ENCODE measurements at regions not wholly inside any gene's neighbourhood (a gene's known extent, or its start where the extent isn't known, plus 50 kb on each side); places are given as distances from the start of the nearest gene placed in this dataset.

DNA sequence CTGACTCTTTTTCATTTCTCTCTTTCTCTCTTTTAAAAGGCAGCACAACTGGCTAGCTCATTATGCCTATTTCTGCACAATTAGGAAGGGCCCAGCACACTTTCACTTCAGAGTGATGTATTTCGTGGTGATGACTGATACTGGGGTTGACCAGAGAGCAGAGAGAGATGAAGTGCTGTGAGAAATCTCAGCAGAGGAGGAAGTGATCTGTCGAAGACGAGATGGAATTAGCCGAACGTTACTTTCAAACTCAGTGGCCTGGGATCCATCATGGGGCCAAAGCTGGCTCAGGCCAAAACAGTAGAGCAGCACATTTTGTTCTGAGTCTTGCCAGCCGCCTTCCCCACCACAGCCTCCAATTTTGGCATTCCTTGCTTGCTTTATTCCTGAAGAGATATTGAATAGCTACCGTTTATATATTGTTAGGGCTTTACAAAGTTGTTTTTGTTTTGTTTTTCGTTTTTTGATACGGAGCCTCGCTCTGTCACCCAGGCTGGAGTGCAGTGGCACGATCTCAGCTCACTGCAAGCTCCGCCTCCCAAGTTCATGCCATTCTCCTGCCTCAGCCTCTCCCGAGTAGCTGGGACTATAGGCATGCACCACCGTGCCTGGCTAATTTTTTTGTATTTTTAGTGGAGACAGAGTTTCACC lies 213.2 kb upstream of the ECI2 start:
- TF ChIP-seq PAX5 (IDR thresholded peaks at IDR 0.05; ENCODE audit: insufficient read depth, low read length, severe bottlenecking): no peak
- no peak for TF ChIP-seq TAF1 (IDR thresholded peaks at IDR 0.05; ENCODE audit: low read depth, low read length)
- TF ChIP-seq POLR2A (IDR thresholded peaks at IDR 0.05; ENCODE audit: low read depth, low read length): no peak
- no peak for TF ChIP-seq POU2F2 (IDR thresholded peaks at IDR 0.05; ENCODE audit: low read depth, low read length)
- TF ChIP-seq POLR2AphosphoS5 (IDR thresholded peaks at IDR 0.05; ENCODE audit: low read depth, low read length): no peak
- TF ChIP-seq SPI1 (IDR thresholded peaks at IDR 0.05; ENCODE audit: low read depth, low read length): peak; percentile 76
- no peak for FAIRE-seq
- peak; percentile 31 for DNase-seq (ENCODE audit: insufficient read length, low spot score)

DNA sequence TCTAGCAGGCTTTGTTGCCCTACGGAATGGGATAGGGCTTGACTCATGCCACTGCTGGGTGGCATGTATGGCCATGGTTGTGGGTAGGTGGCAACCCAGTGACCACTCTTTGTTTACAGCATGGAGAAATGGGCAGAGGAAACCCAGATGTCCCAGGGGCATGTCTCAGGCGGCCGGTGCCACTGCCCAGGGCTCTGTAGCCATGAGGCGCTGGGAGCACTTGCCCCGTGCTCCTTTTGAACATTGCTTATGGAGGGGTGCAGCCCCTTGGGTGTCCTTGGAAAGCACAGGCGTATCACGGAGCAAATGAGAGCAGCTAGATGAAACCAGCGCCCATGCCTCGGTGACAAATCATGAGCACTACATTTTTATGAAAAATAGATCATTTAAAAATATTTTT lies 212.5 kb upstream of the ECI2 start:
- DNase-seq (ENCODE audit: insufficient read length, low spot score): no peak
- no peak for FAIRE-seq
- no peak for TF ChIP-seq POLR2AphosphoS5 (IDR thresholded peaks at IDR 0.05; ENCODE audit: low read depth, low read length)
- no peak for TF ChIP-seq POLR2A (IDR thresholded peaks at IDR 0.05; ENCODE audit: low read depth, low read length)
- no peak for TF ChIP-seq SPI1 (IDR thresholded peaks at IDR 0.05; ENCODE audit: low read depth, low read length)
- no peak for TF ChIP-seq PAX5 (IDR thresholded peaks at IDR 0.05; ENCODE audit: insufficient read depth, low read length, severe bottlenecking)
- no peak for TF ChIP-seq POU2F2 (IDR thresholded peaks at IDR 0.05; ENCODE audit: low read depth, low read length)
- no peak for TF ChIP-seq TAF1 (IDR thresholded peaks at IDR 0.05; ENCODE audit: low read depth, low read length)

DNA sequence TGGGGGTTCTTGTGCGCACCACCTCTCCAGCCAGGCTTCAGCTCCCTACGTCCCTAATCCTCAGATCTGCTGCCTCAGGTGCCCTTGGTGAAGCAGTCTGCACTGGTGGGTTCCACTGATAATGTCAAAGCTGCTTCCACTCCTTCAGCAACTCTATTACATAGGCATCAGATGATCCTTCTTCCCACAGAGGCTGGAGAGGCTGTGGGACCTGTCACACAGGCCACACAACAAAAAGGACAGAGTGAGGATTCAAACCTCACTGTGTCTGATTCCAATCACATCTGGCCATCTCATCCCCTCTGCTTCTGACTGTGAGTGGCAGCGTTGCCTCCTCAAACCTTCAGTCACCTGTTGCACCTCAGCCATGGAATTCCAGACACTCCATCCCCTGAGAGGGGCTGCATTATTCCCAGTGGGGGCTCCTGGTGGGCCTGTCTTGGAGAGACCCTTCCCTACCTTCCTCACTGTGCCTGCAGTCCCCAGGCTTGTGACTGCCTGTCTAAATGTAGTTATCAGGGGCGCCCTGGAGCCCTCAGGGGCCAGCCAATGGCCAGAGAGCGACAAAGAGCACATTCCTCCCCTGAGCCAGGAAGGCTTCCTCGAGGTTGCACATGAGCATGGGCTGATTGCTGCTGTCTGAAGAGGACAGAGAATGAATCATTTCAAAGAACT lies 211.4 kb upstream of the ECI2 start:
- FAIRE-seq (no peak), DNase-seq (ENCODE audit: insufficient read length, low spot score) (no peak)
- TF ChIP-seq POU2F2 (IDR thresholded peaks at IDR 0.05; ENCODE audit: low read depth, low read length) (no peak), SPI1 (IDR thresholded peaks at IDR 0.05; ENCODE audit: low read depth, low read length) (no peak), PAX5 (IDR thresholded peaks at IDR 0.05; ENCODE audit: insufficient read depth, low read length, severe bottlenecking) (no peak), POLR2AphosphoS5 (IDR thresholded peaks at IDR 0.05; ENCODE audit: low read depth, low read length) (no peak), POLR2A (IDR thresholded peaks at IDR 0.05; ENCODE audit: low read depth, low read length) (no peak), TAF1 (IDR thresholded peaks at IDR 0.05; ENCODE audit: low read depth, low read length) (no peak)

DNA sequence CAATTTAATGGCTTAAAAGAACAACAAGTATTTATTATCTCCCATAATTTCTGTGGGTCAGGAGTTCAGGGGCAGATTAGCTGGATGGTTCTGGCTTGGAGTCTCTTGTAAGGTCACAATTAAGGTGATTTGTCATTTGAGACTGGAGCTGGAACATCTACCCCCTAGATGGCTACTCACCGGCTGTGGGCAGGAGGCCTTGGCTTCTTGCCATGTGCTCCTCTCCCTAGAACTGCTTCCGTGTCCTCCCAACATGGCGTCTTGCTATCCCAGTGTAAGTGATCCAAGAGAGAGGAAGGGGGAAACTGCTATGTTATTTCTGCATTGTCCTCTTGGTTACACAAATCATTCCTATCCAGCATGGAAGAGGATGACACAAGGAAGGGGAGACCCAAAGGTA lies 210.2 kb upstream of the ECI2 start:
- no peak for DNase-seq (ENCODE audit: insufficient read length, low spot score)

DNA sequence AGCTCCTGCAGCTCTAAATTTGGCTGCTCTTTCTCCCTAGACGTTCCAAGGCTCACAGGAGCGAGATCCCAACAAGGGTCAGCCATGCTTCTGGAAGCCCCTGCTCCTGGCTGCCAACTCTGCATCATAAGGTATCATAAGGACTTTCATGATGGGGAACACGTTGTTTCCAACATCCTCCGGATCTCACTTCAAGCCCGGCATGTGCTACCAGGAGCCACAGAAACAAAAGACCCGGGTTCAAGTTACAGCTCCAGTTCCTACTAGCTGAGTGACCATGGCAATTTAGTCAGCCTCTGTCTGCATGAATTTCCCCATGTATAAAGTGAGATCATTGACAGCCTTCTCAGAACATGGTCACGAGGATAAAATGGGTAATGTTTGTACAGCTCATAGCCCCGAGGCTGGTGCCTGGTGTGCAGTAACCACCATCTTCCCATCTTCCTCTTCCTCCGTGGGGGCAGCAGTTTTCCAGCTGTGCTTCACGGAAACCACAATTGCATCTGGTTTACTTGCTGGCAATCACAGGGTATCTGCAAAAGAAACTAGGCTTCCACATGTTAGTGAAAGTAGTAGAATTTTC lies 209.0 kb upstream of the ECI2 start:
- no peak for FAIRE-seq
- TF ChIP-seq POLR2A (IDR thresholded peaks at IDR 0.05; ENCODE audit: low read depth, low read length) (no peak), TAF1 (IDR thresholded peaks at IDR 0.05; ENCODE audit: low read depth, low read length) (no peak), POU2F2 (IDR thresholded peaks at IDR 0.05; ENCODE audit: low read depth, low read length) (no peak), SPI1 (IDR thresholded peaks at IDR 0.05; ENCODE audit: low read depth, low read length) (no peak), PAX5 (IDR thresholded peaks at IDR 0.05; ENCODE audit: insufficient read depth, low read length, severe bottlenecking) (no peak), POLR2AphosphoS5 (IDR thresholded peaks at IDR 0.05; ENCODE audit: low read depth, low read length) (no peak)
- DNase-seq (ENCODE audit: insufficient read length, low spot score): no peak

More for the DNA sequence above, 210.2 kb upstream of the ECI2 start:
- FAIRE-seq: no peak
- TF ChIP-seq SPI1 (IDR thresholded peaks at IDR 0.05; ENCODE audit: low read depth, low read length) (no peak), TAF1 (IDR thresholded peaks at IDR 0.05; ENCODE audit: low read depth, low read length) (no peak), POLR2A (IDR thresholded peaks at IDR 0.05; ENCODE audit: low read depth, low read length) (no peak), PAX5 (IDR thresholded peaks at IDR 0.05; ENCODE audit: insufficient read depth, low read length, severe bottlenecking) (no peak), POU2F2 (IDR thresholded peaks at IDR 0.05; ENCODE audit: low read depth, low read length) (no peak), POLR2AphosphoS5 (IDR thresholded peaks at IDR 0.05; ENCODE audit: low read depth, low read length) (no peak)

DNA sequence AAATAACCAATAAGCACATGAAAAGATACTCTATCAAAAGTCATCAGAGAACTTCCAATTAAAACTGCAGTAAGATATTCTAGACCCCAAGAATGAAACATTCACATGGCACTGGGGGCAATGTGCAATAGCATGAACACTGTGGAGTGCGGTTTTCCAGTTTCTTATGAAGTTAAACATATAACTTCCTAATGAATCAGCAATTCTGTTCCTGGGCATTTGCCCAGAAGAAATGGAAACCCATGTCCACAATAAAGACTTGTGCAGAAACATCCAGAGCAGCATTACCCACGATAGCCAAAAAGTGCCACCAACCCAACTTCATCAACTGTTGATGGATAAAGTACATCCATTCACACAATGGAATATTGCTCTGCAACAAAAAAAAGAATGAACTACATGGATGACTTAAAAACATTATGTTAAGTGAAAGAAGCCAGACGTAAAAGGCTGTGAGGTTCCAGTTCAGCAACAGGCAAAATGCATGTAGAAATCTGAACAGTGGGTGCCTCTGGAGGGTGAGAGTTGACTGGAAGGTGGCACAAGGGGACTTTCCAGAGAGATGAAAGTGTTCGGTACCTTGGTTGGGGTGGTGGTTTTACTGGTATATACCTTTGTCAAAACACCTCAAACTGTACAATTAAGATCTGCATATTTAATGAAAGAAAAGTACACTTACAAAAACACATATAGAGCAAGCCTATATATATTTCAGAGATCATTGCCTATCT lies 207.2 kb upstream of the ECI2 start:
- FAIRE-seq (no peak), DNase-seq (ENCODE audit: insufficient read length, low spot score) (no peak)
- no peak for TF ChIP-seq POLR2A (IDR thresholded peaks at IDR 0.05; ENCODE audit: low read depth, low read length)
- no peak for TF ChIP-seq TAF1 (IDR thresholded peaks at IDR 0.05; ENCODE audit: low read depth, low read length)
- no peak for TF ChIP-seq POU2F2 (IDR thresholded peaks at IDR 0.05; ENCODE audit: low read depth, low read length)
- TF ChIP-seq PAX5 (IDR thresholded peaks at IDR 0.05; ENCODE audit: insufficient read depth, low read length, severe bottlenecking): no peak
- TF ChIP-seq POLR2AphosphoS5 (IDR thresholded peaks at IDR 0.05; ENCODE audit: low read depth, low read length): no peak
- no peak for TF ChIP-seq SPI1 (IDR thresholded peaks at IDR 0.05; ENCODE audit: low read depth, low read length)

DNA sequence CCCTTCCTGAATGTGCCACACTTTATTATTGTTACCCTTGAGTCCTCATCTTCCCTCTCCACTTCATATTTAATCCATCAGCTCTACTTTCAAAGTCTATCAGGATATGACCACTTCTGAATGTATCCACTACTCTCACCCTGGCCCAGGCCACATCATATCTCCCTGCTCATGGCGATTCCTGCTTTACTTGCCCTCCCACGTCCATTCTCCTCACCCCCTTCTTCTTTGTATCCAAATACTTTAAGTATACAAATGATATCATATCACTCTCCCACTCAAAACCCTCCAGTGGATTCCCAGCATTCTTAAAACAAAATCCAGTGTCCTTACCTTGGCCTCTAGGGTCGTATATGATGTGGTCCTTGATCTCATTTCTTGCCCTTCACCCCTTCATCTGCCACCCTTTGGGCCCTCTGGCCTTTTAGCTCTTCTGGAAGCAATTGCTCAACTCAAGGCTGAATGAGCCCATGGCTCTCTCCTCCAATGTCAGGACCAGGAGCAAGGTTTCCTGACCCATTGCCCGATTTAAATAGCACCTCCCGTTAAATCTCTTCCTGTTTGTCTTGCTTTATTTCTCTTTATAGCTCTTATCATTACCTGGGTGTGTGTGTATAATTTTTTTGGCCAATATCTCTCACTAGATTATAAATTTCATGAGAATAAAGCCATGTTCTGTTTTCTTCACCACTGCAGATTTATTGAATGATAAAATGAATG lies 205.9 kb upstream of the ECI2 start:
- no peak for DNase-seq (ENCODE audit: insufficient read length, low spot score)
- no peak for FAIRE-seq

DNA sequence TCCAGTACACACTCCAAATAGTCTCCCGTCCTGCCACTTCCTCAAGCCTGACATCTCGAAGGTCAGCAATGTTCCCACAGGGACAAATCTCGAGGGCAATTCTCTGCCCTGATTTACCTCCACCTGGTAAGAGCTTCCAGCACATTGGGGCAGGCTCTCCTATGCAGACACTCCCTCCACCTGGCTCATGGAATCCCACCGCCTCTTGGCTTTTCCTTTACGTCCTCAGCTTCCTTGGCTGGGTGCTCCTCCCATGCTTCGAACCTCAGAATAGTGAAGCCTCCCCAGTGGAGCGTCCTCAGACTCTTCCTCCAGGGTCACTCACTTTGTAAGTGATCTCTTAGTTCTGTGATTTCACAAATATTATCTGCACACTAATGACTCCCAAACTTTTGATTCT lies 205.2 kb upstream of the ECI2 start:
- DNase-seq (ENCODE audit: insufficient read length, low spot score) (no peak), FAIRE-seq (no peak)
- no peak for TF ChIP-seq PAX5 (IDR thresholded peaks at IDR 0.05; ENCODE audit: insufficient read depth, low read length, severe bottlenecking)

More for the DNA sequence above, 205.9 kb upstream of the ECI2 start:
- TF ChIP-seq POU2F2 (IDR thresholded peaks at IDR 0.05; ENCODE audit: low read depth, low read length): no peak
- TF ChIP-seq PAX5 (IDR thresholded peaks at IDR 0.05; ENCODE audit: insufficient read depth, low read length, severe bottlenecking): no peak
- no peak for TF ChIP-seq POLR2AphosphoS5 (IDR thresholded peaks at IDR 0.05; ENCODE audit: low read depth, low read length)
- no peak for TF ChIP-seq TAF1 (IDR thresholded peaks at IDR 0.05; ENCODE audit: low read depth, low read length)
- TF ChIP-seq SPI1 (IDR thresholded peaks at IDR 0.05; ENCODE audit: low read depth, low read length): no peak
- TF ChIP-seq POLR2A (IDR thresholded peaks at IDR 0.05; ENCODE audit: low read depth, low read length): no peak

Measured in GM12891 (cell line).